PC-9 (cell line): ENCODE measurements at regions not wholly inside any gene's neighbourhood (a gene's known extent, or its start where the extent isn't known, plus 50 kb on each side); places are given as distances from the start of the nearest gene placed in this dataset.

Source experiments
- BruUV-seq: library from RNA; stranded (reverse); fragments of 400-500 nt; replicated peaks from 2 replicates; lab custom pipeline; 2021; lab: Mats Ljungman, UMichigan
- CTCF ChIA-PET: fragments of 300-600 bp; sonication (Branson Sonifier 250); formaldehyde crosslinking; loops from one replicate; lab custom pipeline; 2022; ENCODE audit warnings: antibody characterized with exemption; lab: Charles Lee
- POLR2A ChIA-PET: fragments of 300-600 bp; sonication (Branson Sonifier 250); formaldehyde crosslinking; loops from one replicate; lab custom pipeline; 2022; ENCODE audit warnings: antibody characterized with exemption; ENCODE audit not compliant: unreplicated experiment; lab: Charles Lee
- DNase-seq, 2 experiments: peaks; one replicate each; pipeline versions ENCODE4 v3.0.0 to v3.0.0-alpha.2; 2015 to 2022; ENCODE audit warnings: mixed read lengths in 1 of 2
- H2AFZ ChIP-seq: fragments of 200-600 bp; sonication (generic); 2 replicates; pipeline ENCODE4 v1.8.1; 2017; ENCODE audit warnings: antibody characterized with exemption
- H3F3A ChIP-seq: fragments of 200-600 bp; sonication (generic); 2 replicates; pipeline ENCODE4 v1.8.1; 2017; ENCODE audit warnings: antibody characterized with exemption, mild to moderate bottlenecking, low read depth; ENCODE audit not compliant: insufficient read depth
- H3K27ac ChIP-seq: fragments of 200-600 bp; sonication (generic); 2 replicates; pipeline ENCODE4 v1.6.1; 2016; ENCODE audit warnings: mixed run types
- H3K27me3 ChIP-seq: fragments of 200-600 bp; sonication (generic); 2 replicates; pipeline ENCODE4 v1.6.1; 2016; ENCODE audit warnings: low read depth, mixed run types; ENCODE audit not compliant: insufficient read depth
- H3K36me3 ChIP-seq: fragments of 200-600 bp; sonication (generic); 2 replicates; pipeline ENCODE4 v1.6.1; 2016; ENCODE audit warnings: low read depth, mixed run types
- H3K4me1 ChIP-seq: fragments of 200-600 bp; sonication (generic); replicated peaks from 2 replicates; pipeline ENCODE4 v1.6.1; 2016; ENCODE audit warnings: mixed run types; ENCODE audit not compliant: insufficient read depth
- H3K4me2 ChIP-seq: fragments of 200-600 bp; sonication (generic); 2 replicates; pipeline ENCODE4 v1.6.1; 2017; ENCODE audit warnings: mixed run types
- H3K4me3 ChIP-seq: fragments of 200-600 bp; sonication (generic); 2 replicates; pipeline ENCODE4 v1.6.1; 2016; ENCODE audit warnings: mixed run types
- H3K79me2 ChIP-seq: fragments of 200-600 bp; sonication (generic); 2 replicates; pipeline ENCODE4 v1.6.1; 2017; ENCODE audit warnings: low read depth, mixed run types
- H3K9me2 ChIP-seq: fragments of 200-600 bp; sonication (generic); 2 replicates; pipeline ENCODE4 v1.8.1; 2017; ENCODE audit warnings: mild to moderate bottlenecking; ENCODE audit not compliant: insufficient read depth
- H3K9me3 ChIP-seq: fragments of 200-600 bp; sonication (generic); 2 replicates; pipeline ENCODE4 v1.8.1; 2016; ENCODE audit warnings: low read depth; ENCODE audit not compliant: insufficient read depth
- H4K20me1 ChIP-seq: fragments of 200-600 bp; sonication (generic); 2 replicates; pipeline ENCODE4 v1.8.1; 2017; ENCODE audit not compliant: insufficient read depth
- EZH2 ChIP-seq: fragments of 200-600 bp; sonication (generic); IDR thresholded peaks from 2 replicates; pipeline ENCODE4 v1.8.0; 2017; ENCODE audit warnings: antibody characterized with exemption, low read depth
- intact Hi-C: fragments of 100-400 bp; cut with micrococcal nuclease; formaldehyde crosslinking; loops from one replicate; pipeline ENCODE4 v1.10.0; 2022; ENCODE audit not compliant: unreplicated experiment
- TF ChIP-seq, protein P1 (sequence below): fragments of 200-600 bp; sonication (generic); conservative IDR thresholded peaks from 2 replicates; pipeline ENCODE4 v1.6.1; 2017; ENCODE audit warnings: mixed run types, antibody characterized with exemption, mild to moderate bottlenecking, moderate library complexity

DNA sequence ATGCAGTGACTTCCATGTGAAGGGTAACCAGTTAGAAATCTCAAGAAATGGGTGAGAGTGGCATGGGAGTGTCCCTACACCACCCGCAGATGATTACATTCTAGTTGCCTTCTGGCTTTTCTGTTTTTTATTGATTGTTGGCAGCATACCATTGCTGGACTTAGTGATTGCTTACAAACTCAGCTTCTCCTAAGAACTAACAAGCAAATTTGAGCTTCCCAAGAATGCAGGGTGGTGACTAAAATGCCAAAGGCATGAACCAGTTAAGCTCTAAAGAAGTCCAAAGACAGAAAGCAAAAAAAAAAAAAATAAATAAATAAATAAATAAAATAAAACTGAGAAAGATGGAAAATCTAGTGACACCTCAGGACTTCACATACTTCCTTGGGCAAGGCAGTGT lies 245.5 kb upstream of the PARD3B start:
- no TSS peak for BruUV-seq
- Histone ChIP-seq H2AFZ (no peak overlapping the region), H3K27me3 (no peaks in the 10 kb centered on the region), H3K4me3 (no peak overlapping the region), H3K9me2 (no peaks in the 10 kb centered on the region), H3F3A (no peaks in the 10 kb centered on the region), H3K27ac (no peak overlapping the region), H3K36me3 (no peaks in the 10 kb centered on the region), H4K20me1 (no peaks in the 10 kb centered on the region), H3K79me2 (no peaks in the 10 kb centered on the region), H3K4me2 (no peak overlapping the region), H3K9me3 (no peaks in the 10 kb centered on the region), H3K4me1 (no peaks in the 10 kb centered on the region)
- intact Hi-C loops: no loop called here
- DNase-seq: no peak
- ChIA-PET POLR2A (no interaction called here), CTCF (no interaction called here)
- TF ChIP-seq, protein P1, sequence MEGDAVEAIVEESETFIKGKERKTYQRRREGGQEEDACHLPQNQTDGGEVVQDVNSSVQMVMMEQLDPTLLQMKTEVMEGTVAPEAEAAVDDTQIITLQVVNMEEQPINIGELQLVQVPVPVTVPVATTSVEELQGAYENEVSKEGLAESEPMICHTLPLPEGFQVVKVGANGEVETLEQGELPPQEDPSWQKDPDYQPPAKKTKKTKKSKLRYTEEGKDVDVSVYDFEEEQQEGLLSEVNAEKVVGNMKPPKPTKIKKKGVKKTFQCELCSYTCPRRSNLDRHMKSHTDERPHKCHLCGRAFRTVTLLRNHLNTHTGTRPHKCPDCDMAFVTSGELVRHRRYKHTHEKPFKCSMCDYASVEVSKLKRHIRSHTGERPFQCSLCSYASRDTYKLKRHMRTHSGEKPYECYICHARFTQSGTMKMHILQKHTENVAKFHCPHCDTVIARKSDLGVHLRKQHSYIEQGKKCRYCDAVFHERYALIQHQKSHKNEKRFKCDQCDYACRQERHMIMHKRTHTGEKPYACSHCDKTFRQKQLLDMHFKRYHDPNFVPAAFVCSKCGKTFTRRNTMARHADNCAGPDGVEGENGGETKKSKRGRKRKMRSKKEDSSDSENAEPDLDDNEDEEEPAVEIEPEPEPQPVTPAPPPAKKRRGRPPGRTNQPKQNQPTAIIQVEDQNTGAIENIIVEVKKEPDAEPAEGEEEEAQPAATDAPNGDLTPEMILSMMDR: no peak
- no peak for TF ChIP-seq EZH2

DNA sequence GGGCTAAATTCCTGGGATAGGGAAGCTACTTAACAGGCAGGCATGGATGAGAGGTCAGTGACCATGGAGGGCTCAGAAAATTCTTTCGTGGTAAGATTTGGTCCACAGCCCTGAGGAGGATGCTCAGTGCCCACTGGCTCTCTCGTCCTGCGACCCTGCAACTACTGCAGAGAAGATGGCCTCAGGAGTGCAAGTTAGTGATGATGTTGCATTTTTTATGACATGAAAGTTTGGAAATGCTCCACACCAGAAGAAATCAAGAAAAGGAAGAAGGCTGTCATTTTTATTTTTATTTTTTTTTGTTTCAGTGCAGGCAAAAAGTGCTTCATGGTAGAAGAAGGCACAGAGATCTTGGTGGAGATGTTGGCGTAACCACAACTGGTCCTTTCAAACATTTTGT lies 238.6 kb upstream of the PARD3B start:
- Histone ChIP-seq H3K9me2 (no peaks in the 10 kb centered on the region), H3K79me2 (no peaks in the 10 kb centered on the region), H3K4me2 (no peak overlapping the region), H2AFZ (no peak overlapping the region), H3K27ac (no peak overlapping the region), H3K4me3 (no peak overlapping the region), H3K9me3 (no peaks in the 10 kb centered on the region), H4K20me1 (no peaks in the 10 kb centered on the region), H3K27me3 (no peaks in the 10 kb centered on the region), H3F3A (no peaks in the 10 kb centered on the region), H3K36me3 (no peaks in the 10 kb centered on the region), H3K4me1 (no peaks in the 10 kb centered on the region)
- TF ChIP-seq, protein P1: no peak
- no peak for TF ChIP-seq EZH2
- no peak for DNase-seq
- CTCF ChIA-PET: no interaction called here
- BruUV-seq: no TSS peak
- intact Hi-C loops: no loop called here
- POLR2A ChIA-PET: no interaction called here

DNA sequence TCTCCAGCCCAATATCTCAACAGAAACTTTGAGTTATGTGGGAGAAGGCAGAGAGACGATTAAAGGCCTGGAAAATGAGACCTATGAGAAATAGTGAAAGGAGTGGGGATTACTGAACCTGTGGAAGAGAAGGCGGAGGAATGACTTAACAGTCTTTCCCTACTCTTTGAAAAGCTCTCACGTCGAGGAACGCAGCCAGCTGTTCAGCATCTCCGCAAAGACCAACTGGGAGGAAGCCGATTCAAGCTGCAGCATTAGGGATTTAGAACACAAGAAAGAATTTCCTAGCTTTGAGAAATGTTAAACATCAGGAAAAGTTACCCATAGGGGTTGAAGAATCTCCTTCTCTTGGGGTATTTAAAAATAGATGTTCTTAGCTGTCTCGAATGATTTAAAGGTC lies 233.2 kb upstream of the PARD3B start:
- Histone ChIP-seq H3K36me3 (no peaks in the 10 kb centered on the region), H3K4me2 (no peak overlapping the region), H2AFZ (no peak overlapping the region), H3K79me2 (no peaks in the 10 kb centered on the region), H3K27me3 (no peaks in the 10 kb centered on the region), H3K9me2 (no peaks in the 10 kb centered on the region), H3K27ac (no peak overlapping the region), H3K4me1 (no peaks in the 10 kb centered on the region), H3K9me3 (no peaks in the 10 kb centered on the region), H4K20me1 (no peaks in the 10 kb centered on the region), H3K4me3 (no peak overlapping the region), H3F3A (no peaks in the 10 kb centered on the region)
- BruUV-seq: no TSS peak
- no peak for TF ChIP-seq EZH2
- TF ChIP-seq, protein P1: no peak
- no peak for DNase-seq
- POLR2A ChIA-PET: no interaction called here
- CTCF ChIA-PET: no interaction called here
- intact Hi-C loops: loop anchor here (10.0 kb wide), 1 partner anchor 167 kb away; no protein-coding TSS in a partner anchor
